Pancreas (tissue), 10 donors: ENCODE measurements at regions not wholly inside any gene's neighbourhood (a gene's known extent, or its start where the extent isn't known, plus 50 kb on each side); places are given as distances from the start of the nearest gene placed in this dataset.
A peak's percentile ranks its signal among the peaks of the same experiment; 100 is the strongest.

Source experiments
- ATAC-seq, 4 donors: fragments of 200-7000 bp; cut with Tn5 transposase; one replicate each; pipeline versions ENCODE4 v1.8.0 to v1.9.1; 2020; ENCODE audit warnings: mild to moderate bottlenecking in 4 of 4, moderate library complexity in 4 of 4
- DNase-seq, 6 donors: peaks; one replicate each; pipeline ENCODE4 v3.0.0-alpha.2; 2020
- FAIRE-seq: peaks from 2 replicates; lab custom pipeline; 2012; peaks lifted over from hg19 to GRCh38; lab: Jason Lieb, UNC
- H3K27ac ChIP-seq, 4 donors: fragments of 200-600 bp; sonication (generic); 1 replicate in 3 of 4; 2 replicates in 1 of 4; pipeline versions ENCODE4 v1.5.0 to v1.8.0; 2020
- H3K27me3 ChIP-seq, 4 donors: fragments of 200-600 bp; one replicate each; pipeline ENCODE4 v1.8.0; 2021
- H3K36me3 ChIP-seq, 3 donors: fragments of 200-600 bp; sonication (generic) in 1 of 3; one replicate each; pipeline versions ENCODE4 v1.5.0 to v1.8.0; 2020 to 2021
- H3K4me1 ChIP-seq, 3 donors: fragments of 200-600 bp; one replicate each; pipeline ENCODE4 v1.8.0; 2021
- H3K4me3 ChIP-seq, 4 donors: fragments of 200-600 bp; sonication (generic) in 2 of 4; one replicate each; pipeline versions ENCODE4 v1.5.0 to v1.8.0; 2020 to 2021
- H3K9me3 ChIP-seq, 4 donors: fragments of 200-600 bp; one replicate each; pipeline ENCODE4 v1.8.0; 2021
- WGBS, 2 donors: extraction: QIAGEN DNeasy Blood & Tissue Kit; methylation state at CpG; one replicate each; pipeline ENCODE4 v1.1.7; 2013; 5-methylcytosine and 5-hydroxymethylcytosine counted together
- intact Hi-C, 3 donors: fragments of 100-400 bp; cut with DNase I; formaldehyde crosslinking; loops; one replicate each; pipeline versions ENCODE4 v1.11.1 to v1.14.2; 2022
- TF ChIP-seq, protein P1 (sequence below), 4 donors: fragments of 200-600 bp; sonication (generic) in 3 of 4; IDR thresholded peaks; one replicate each; pipeline versions ENCODE4 v1.5.0 to v1.8.0; 2021; ENCODE audit warnings: antibody characterized with exemption in 4 of 4
- donor health status: healthy with polysubstance abuse.
- donor health status: DM: no; HTN: no; CAD: no; lungs with moderate emphysema.
- donor health status: DM: no; HTN: no; CAD: no.
- donor health status: control.
- donor health status: control.
- donor health status: Bipolar disorder and iron deficiency.
- donor health status: DM: yes; HTN: yes; CAD: no.
- donor health status: DM: no; HTN: no; CAD: no.
- donor health status: DM: no; HTN: no; CAD: no.
- donor health status: DM: yes; HTN: yes; CAD: no.

- Histone ChIP-seq H3K36me3 (no peaks in the 10 kb centered on the region), H3K27me3 (no peaks in the 10 kb centered on the region), H3K4me1 (peaks cover 0 to 4% (median 0%) of the 10 kb centered on the region in 3 donors), H3K9me3 (no peaks in the 10 kb centered on the region), H3K27ac (no peak overlapping the region), H3K4me3 (no peak overlapping the region)
- DNase-seq (no peak), FAIRE-seq (no peak), ATAC-seq (no peak)
- intact Hi-C loops: no loop called here
- 94 to 98% methylated on average over 2 of the region's 2 CpGs for WGBS, 2 donors
- TF ChIP-seq, protein P1, sequence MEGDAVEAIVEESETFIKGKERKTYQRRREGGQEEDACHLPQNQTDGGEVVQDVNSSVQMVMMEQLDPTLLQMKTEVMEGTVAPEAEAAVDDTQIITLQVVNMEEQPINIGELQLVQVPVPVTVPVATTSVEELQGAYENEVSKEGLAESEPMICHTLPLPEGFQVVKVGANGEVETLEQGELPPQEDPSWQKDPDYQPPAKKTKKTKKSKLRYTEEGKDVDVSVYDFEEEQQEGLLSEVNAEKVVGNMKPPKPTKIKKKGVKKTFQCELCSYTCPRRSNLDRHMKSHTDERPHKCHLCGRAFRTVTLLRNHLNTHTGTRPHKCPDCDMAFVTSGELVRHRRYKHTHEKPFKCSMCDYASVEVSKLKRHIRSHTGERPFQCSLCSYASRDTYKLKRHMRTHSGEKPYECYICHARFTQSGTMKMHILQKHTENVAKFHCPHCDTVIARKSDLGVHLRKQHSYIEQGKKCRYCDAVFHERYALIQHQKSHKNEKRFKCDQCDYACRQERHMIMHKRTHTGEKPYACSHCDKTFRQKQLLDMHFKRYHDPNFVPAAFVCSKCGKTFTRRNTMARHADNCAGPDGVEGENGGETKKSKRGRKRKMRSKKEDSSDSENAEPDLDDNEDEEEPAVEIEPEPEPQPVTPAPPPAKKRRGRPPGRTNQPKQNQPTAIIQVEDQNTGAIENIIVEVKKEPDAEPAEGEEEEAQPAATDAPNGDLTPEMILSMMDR (IDR thresholded peaks at IDR 0.05): no peak
These were observed 95.2 kb downstream of the TTC32 start for GRCh38 chr2:19806591-19806990.

- Histone ChIP-seq H3K4me3 (no peak overlapping the region), H3K27me3 (no peaks in the 10 kb centered on the region), H3K9me3 (no peaks in the 10 kb centered on the region), H3K4me1 (peaks cover 0 to 4% (median 0%) of the 10 kb centered on the region in 3 donors), H3K27ac (no peak overlapping the region), H3K36me3 (no peaks in the 10 kb centered on the region)
- 47 to 57% methylated on average over 4 of the region's 4 CpGs for WGBS, 2 donors
- no peak for FAIRE-seq
- TF ChIP-seq, protein P1 (IDR thresholded peaks at IDR 0.05): no peak
- no peak for DNase-seq
- intact Hi-C loops: no loop called here
- ATAC-seq: no peak
These were observed 95.7 kb downstream of the TTC32 start for GRCh38 chr2:19806131-19806530.

GRCh38 chr2:19805266-19805665 lies 96.5 kb downstream of the TTC32 start:
- intact Hi-C loops: no loop called here
- H3K4me1 ChIP-seq: peaks cover 0 to 4% (median 0%) of the 10 kb centered on the region in 3 donors
- WGBS, 2 donors: 92 to 93% methylated on average over 4 of the region's 4 CpGs
- H3K36me3 ChIP-seq: no peaks in the 10 kb centered on the region
- H3K9me3 ChIP-seq: no peaks in the 10 kb centered on the region
- H3K27me3 ChIP-seq: no peaks in the 10 kb centered on the region
- no peak for DNase-seq
- FAIRE-seq: no peak
- no peak overlapping the region for H3K27ac ChIP-seq
- ATAC-seq: no peak
- H3K4me3 ChIP-seq: no peak overlapping the region
- TF ChIP-seq, protein P1 (IDR thresholded peaks at IDR 0.05): no peak

DNA sequence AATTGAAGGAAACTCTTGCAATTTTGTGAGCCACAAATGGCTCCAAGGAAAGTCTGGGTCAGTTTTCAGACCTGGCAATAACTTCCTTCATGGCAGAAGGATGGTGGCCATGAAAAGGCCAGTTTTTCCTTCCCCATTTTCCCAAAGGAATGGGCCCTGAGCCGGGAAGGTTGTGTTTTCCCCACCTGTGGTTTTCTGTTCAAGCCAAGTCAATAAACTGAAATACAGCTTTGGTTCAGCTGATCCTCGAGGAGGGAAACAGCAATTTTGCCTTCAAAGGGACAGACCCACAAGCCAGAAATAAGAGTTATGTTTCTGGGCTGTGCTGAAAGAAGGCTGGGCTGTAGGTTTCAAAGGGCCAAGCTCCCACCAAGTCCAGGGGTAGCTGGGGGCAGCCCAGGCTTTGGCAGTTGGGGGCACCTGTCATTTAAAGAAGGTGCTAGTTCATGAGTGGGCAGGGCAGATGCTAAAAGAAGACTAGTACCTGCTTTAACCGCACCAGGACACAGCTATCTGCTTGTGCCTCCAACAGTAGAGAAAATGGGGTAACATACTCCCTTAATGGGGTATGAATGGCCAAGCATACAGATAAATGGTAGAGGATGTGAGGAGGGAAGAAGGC lies 97.0 kb downstream of the TTC32 start:
- no peak for DNase-seq
- TF ChIP-seq, protein P1 (IDR thresholded peaks at IDR 0.05): no peak
- no peak for FAIRE-seq
- H3K27ac ChIP-seq: no peak overlapping the region
- H3K36me3 ChIP-seq: no peaks in the 10 kb centered on the region
- no peak for ATAC-seq
- intact Hi-C loops: no loop called here
- H3K4me1 ChIP-seq: peaks cover 0 to 4% (median 0%) of the 10 kb centered on the region in 3 donors
- no peaks in the 10 kb centered on the region for H3K27me3 ChIP-seq
- WGBS, 2 donors: 81 to 84% methylated on average over 3 of the region's 3 CpGs
- H3K4me3 ChIP-seq: no peak overlapping the region
- H3K9me3 ChIP-seq: no peaks in the 10 kb centered on the region

DNA sequence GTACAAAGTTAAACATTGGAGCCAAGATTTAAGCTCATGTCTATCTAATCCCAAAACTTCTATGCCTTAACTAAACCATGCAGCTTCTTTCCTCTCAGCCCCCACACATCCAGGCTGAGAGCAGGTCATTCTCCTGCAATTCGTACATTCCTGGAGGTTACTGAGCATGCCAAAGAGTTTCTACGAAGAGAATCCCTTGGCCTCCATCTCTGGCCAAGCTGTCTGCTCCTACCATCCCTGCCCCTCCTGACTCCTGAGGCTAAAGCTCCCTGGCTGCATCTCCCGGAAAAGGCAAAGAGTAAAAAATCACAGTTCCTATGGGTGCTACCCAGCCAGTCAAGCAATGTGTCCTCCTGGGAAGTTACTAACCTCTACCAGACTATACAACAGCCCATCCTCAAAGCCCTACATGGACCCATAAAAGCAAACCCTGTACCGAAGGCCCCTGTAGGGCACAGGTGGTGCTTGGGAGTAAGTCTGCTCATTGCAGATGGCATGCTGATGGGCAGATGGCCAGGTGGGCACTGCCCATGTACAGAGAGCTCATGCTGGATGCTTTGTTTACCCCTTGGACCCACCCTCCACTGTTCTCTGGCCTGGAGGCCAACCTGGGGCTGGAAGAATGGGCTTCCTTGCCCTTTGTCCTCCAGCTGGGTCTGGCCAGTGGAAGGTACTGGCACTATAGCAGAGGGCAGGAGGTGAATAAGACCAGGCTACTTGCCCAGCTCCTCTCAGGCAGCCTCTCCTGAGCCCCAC lies 99.5 kb downstream of the TTC32 start:
- H3K9me3 ChIP-seq: no peaks in the 10 kb centered on the region
- DNase-seq (peak in 3 of 6 donors; percentile 26 to 53 (median 44)), FAIRE-seq (no peak), ATAC-seq (peak in 3 of 4 donors; percentile 43 to 72 (median 62))
- no peaks in the 10 kb centered on the region for H3K27me3 ChIP-seq
- WGBS, 2 donors: 80 to 81% methylated on average over 4 of the region's 4 CpGs
- no peaks in the 10 kb centered on the region for H3K36me3 ChIP-seq
- no peak overlapping the region for H3K27ac ChIP-seq
- peaks cover 0 to 4% (median 0%) of the 10 kb centered on the region in 3 donors for H3K4me1 ChIP-seq
- H3K4me3 ChIP-seq: no peak overlapping the region
- intact Hi-C loops: no loop called here
- TF ChIP-seq, protein P1 (IDR thresholded peaks at IDR 0.05): no peak
